ENCODE measurements at regions not wholly inside any gene's neighbourhood (a gene's known extent, or its start where the extent isn't known, plus 50 kb on each side); places are given as distances from the start of the nearest gene placed in this dataset.

GRCh38 chr4:30427932-30428331, 292.2 kb upstream of the PCDH7 start:
- Histone ChIP-seq H3K27me3 (ENCODE audit: control insufficient read depth, insufficient read depth, low read length) (no peaks in the 10 kb centered on the region), H3K4me1 (ENCODE audit: control insufficient read depth, insufficient read depth, low read length) (no peaks in the 10 kb centered on the region), H3K9me3 (ENCODE audit: control insufficient read depth, insufficient read depth, low read length) (no peaks in the 10 kb centered on the region), H3K27ac (ENCODE audit: low read depth, low read length) (no peak overlapping the region), H3K36me3 (ENCODE audit: control insufficient read depth, insufficient read depth, low read length) (no peaks in the 10 kb centered on the region), H3K4me3 (ENCODE audit: low read depth, low read length) (no peak overlapping the region)
- DNase-seq (ENCODE audit: low read depth in 4 of 6, low spot score in 6 of 6): no peak
- 80% methylated on average over 1 of the region's 2 CpGs for whole genome bisulfite sequencing (ENCODE audit: insufficient coverage)

DNA sequence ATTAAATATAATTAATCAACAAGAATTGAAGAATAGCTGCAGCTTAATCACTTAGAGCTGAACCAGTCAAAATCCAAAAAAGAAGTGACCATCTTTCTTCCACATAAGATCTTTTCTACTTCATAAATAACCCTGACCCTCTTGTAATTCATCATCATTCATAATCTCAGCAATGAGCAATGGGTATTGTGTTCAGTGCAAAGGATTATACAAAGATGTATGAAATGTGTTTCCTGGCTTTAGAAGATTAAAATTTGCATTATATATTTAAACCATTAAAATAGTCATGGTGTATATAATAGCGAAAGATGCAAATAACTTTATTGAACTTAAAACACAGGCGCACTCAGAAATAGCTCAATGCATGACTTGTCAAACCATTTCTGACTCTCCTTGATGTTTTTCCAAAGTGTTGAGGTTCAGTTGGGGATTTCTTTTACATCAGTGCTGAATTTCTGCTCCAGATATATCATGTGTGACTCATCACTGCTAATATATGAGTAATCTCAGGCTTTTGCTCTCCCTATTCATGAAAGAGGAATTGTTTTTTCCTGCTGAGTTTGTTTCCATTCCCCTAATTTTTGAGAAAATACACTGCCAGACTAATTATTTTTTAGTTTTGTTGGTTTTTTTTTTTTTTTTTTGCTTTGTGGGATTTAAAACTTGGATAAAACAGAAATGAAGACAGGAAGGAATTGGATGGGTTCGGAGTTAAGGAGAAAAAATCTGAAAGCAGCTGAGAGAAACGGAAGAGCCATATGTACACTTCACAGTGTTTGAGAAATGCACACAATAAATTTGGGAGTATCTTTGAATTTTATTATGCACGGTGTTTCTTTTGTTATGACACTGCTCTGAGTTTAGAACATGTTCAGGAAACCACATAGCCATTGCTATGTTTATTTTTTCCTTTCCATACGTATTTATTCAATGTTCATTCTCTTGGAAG, 290.1 kb upstream of the PCDH7 start:
- WGBS (ENCODE audit: insufficient coverage): no CpG with 5 or more reads among the region's 6 CpGs
- peak in 1 of 6 donors; percentile 69 for DNase-seq (ENCODE audit: low read depth in 4 of 6, low spot score in 6 of 6)
- no peaks in the 10 kb centered on the region for H3K36me3 ChIP-seq (ENCODE audit: control insufficient read depth, insufficient read depth, low read length)

DNA sequence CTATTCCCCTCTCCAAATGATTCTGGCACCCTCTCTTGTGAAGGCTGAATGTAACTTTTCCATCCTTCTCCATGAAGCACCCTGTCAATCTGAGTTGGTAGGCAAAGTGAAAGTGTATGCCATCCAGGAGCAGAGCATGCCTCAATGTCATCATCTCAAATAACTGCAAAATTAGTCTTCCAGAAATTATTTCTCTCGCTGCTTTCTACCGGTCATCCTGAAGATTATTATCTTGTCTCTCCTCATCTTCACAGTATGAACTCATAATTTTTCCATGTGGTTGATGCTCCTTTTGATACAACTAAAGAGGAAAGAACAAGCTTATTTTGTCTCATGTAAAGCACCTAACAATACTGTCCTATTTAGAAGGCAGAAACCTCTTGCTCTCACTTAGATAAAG, 285.5 kb upstream of the PCDH7 start:
- Histone ChIP-seq H3K9me3 (ENCODE audit: control insufficient read depth, insufficient read depth, low read length) (no peaks in the 10 kb centered on the region), H3K27me3 (ENCODE audit: control insufficient read depth, insufficient read depth, low read length) (no peaks in the 10 kb centered on the region), H3K36me3 (ENCODE audit: control insufficient read depth, insufficient read depth, low read length) (no peaks in the 10 kb centered on the region), H3K27ac (ENCODE audit: low read depth, low read length) (no peak overlapping the region), H3K4me1 (ENCODE audit: control insufficient read depth, insufficient read depth, low read length) (no peaks in the 10 kb centered on the region), H3K4me3 (ENCODE audit: low read depth, low read length) (no peak overlapping the region)
- WGBS (ENCODE audit: insufficient coverage): 80% methylated on average over 1 of the region's 2 CpGs
- no peak for DNase-seq (ENCODE audit: low read depth in 4 of 6, low spot score in 6 of 6)

More for the DNA sequence above, 290.1 kb upstream of the PCDH7 start:
- Histone ChIP-seq H3K4me1 (ENCODE audit: control insufficient read depth, insufficient read depth, low read length) (no peaks in the 10 kb centered on the region), H3K9me3 (ENCODE audit: control insufficient read depth, insufficient read depth, low read length) (no peaks in the 10 kb centered on the region), H3K4me3 (ENCODE audit: low read depth, low read length) (no peak overlapping the region), H3K27me3 (ENCODE audit: control insufficient read depth, insufficient read depth, low read length) (no peaks in the 10 kb centered on the region), H3K27ac (ENCODE audit: low read depth, low read length) (no peak overlapping the region)

DNA sequence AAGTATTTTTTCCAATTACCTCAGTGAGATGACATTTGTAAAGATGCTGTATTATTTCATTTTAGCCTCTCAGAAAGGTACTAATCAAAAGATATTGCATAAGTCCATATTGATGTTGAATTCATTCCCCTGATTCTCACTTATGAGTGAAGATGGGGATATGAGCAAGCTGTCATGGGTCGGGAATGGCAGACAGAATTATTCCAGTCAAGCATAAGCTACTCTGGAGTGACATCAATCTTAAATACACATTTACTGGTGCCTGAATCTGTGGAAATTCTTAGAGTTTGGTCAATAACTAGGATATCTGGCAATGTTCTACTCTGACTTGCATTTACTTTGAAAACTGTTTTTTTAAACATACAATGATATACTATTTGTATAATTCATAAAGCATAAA, 283.8 kb upstream of the PCDH7 start:
- DNase-seq (ENCODE audit: low read depth in 4 of 6, low spot score in 6 of 6): no peak
- no CpG with 5 or more reads among the region's 1 CpG for WGBS (ENCODE audit: insufficient coverage)
- Histone ChIP-seq H3K36me3 (ENCODE audit: control insufficient read depth, insufficient read depth, low read length) (no peaks in the 10 kb centered on the region), H3K4me1 (ENCODE audit: control insufficient read depth, insufficient read depth, low read length) (no peaks in the 10 kb centered on the region), H3K4me3 (ENCODE audit: low read depth, low read length) (no peak overlapping the region), H3K27me3 (ENCODE audit: control insufficient read depth, insufficient read depth, low read length) (no peaks in the 10 kb centered on the region), H3K9me3 (ENCODE audit: control insufficient read depth, insufficient read depth, low read length) (no peaks in the 10 kb centered on the region), H3K27ac (ENCODE audit: low read depth, low read length) (no peak overlapping the region)

- no peaks in the 10 kb centered on the region for H3K36me3 ChIP-seq (ENCODE audit: control insufficient read depth, insufficient read depth, low read length)
- no peaks in the 10 kb centered on the region for H3K9me3 ChIP-seq (ENCODE audit: control insufficient read depth, insufficient read depth, low read length)
- no peak overlapping the region for H3K27ac ChIP-seq (ENCODE audit: low read depth, low read length)
- DNase-seq (ENCODE audit: low read depth in 4 of 6, low spot score in 6 of 6): no peak
- no peaks in the 10 kb centered on the region for H3K4me1 ChIP-seq (ENCODE audit: control insufficient read depth, insufficient read depth, low read length)
- no peaks in the 10 kb centered on the region for H3K27me3 ChIP-seq (ENCODE audit: control insufficient read depth, insufficient read depth, low read length)
- WGBS (ENCODE audit: insufficient coverage): 100% methylated on average over 2 of the region's 3 CpGs
- no peak overlapping the region for H3K4me3 ChIP-seq (ENCODE audit: low read depth, low read length)
Measured at GRCh38 chr4:30437316-30437715, 282.9 kb upstream of the PCDH7 start.

GRCh38 chr4:30443289-30443688, 276.9 kb upstream of the PCDH7 start:
- DNase-seq (ENCODE audit: low read depth in 4 of 6, low spot score in 6 of 6): no peak
- 24% methylated on average over 2 of the region's 2 CpGs for WGBS (ENCODE audit: insufficient coverage)
- no peaks in the 10 kb centered on the region for H3K4me1 ChIP-seq (ENCODE audit: control insufficient read depth, insufficient read depth, low read length)
- H3K27me3 ChIP-seq (ENCODE audit: control insufficient read depth, insufficient read depth, low read length): no peaks in the 10 kb centered on the region
- H3K27ac ChIP-seq (ENCODE audit: low read depth, low read length): no peak overlapping the region
- H3K4me3 ChIP-seq (ENCODE audit: low read depth, low read length): no peak overlapping the region
- H3K9me3 ChIP-seq (ENCODE audit: control insufficient read depth, insufficient read depth, low read length): no peaks in the 10 kb centered on the region
- H3K36me3 ChIP-seq (ENCODE audit: control insufficient read depth, insufficient read depth, low read length): no peaks in the 10 kb centered on the region

DNA sequence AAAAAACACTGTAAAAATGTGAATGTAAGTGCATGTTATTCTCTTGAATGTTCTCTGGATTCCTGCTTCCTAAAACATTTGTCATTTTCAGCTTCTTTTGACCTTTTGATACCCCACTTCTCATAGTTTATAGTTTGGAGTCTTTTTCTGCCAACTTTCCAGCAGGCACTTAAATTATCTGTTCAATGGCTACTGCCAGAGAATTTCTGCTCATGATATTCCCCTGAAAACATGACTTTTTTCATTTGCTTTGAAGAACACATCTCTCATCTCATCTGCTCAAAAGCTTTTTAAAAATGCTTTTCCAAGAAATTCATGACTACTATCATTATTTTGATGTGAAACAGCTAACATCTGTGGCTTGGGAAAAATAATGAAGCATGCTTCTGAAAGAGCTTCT, 269.7 kb upstream of the PCDH7 start:
- DNase-seq (ENCODE audit: low read depth in 4 of 6, low spot score in 6 of 6): no peak
- H3K27me3 ChIP-seq (ENCODE audit: control insufficient read depth, insufficient read depth, low read length): no peaks in the 10 kb centered on the region
- H3K4me1 ChIP-seq (ENCODE audit: control insufficient read depth, insufficient read depth, low read length): no peaks in the 10 kb centered on the region
- no peaks in the 10 kb centered on the region for H3K36me3 ChIP-seq (ENCODE audit: control insufficient read depth, insufficient read depth, low read length)
- H3K4me3 ChIP-seq (ENCODE audit: low read depth, low read length): no peak overlapping the region
- no peak overlapping the region for H3K27ac ChIP-seq (ENCODE audit: low read depth, low read length)
- H3K9me3 ChIP-seq (ENCODE audit: control insufficient read depth, insufficient read depth, low read length): no peaks in the 10 kb centered on the region

DNA sequence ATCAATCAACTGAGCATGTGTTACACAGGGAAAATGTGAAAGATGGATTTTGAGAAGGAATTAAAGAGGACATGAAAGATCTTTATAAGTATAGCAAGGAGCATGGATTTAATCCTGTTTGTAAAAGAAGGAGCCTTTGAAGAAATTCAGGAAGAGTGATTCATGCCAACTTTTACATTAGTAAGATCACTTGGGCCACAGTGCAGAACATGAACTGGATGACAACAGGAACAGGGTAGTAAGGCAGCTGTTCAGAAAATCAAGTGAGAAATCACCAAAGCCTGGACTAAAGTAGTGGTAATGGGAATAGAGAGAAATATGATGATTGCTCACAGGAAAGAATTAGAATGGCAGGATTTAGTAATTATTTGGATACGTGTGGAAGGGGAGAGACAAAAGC, 265.7 kb upstream of the PCDH7 start:
- H3K27ac ChIP-seq (ENCODE audit: low read depth, low read length): no peak overlapping the region
- H3K4me1 ChIP-seq (ENCODE audit: control insufficient read depth, insufficient read depth, low read length): no peaks in the 10 kb centered on the region
- H3K4me3 ChIP-seq (ENCODE audit: low read depth, low read length): no peak overlapping the region
- H3K9me3 ChIP-seq (ENCODE audit: control insufficient read depth, insufficient read depth, low read length): no peaks in the 10 kb centered on the region
- WGBS (ENCODE audit: insufficient coverage): 100% methylated on average over 1 of the region's 1 CpG
- DNase-seq (ENCODE audit: low read depth in 4 of 6, low spot score in 6 of 6): no peak
- H3K27me3 ChIP-seq (ENCODE audit: control insufficient read depth, insufficient read depth, low read length): no peaks in the 10 kb centered on the region
- H3K36me3 ChIP-seq (ENCODE audit: control insufficient read depth, insufficient read depth, low read length): no peaks in the 10 kb centered on the region

- no peak overlapping the region for H3K27ac ChIP-seq (ENCODE audit: low read depth, low read length)
- H3K36me3 ChIP-seq (ENCODE audit: control insufficient read depth, insufficient read depth, low read length): no peaks in the 10 kb centered on the region
- no peaks in the 10 kb centered on the region for H3K9me3 ChIP-seq (ENCODE audit: control insufficient read depth, insufficient read depth, low read length)
- no CpG with 5 or more reads among the region's 4 CpGs for WGBS (ENCODE audit: insufficient coverage)
- no peaks in the 10 kb centered on the region for H3K4me1 ChIP-seq (ENCODE audit: control insufficient read depth, insufficient read depth, low read length)
- DNase-seq (ENCODE audit: low read depth in 4 of 6, low spot score in 6 of 6): no peak
- no peaks in the 10 kb centered on the region for H3K27me3 ChIP-seq (ENCODE audit: control insufficient read depth, insufficient read depth, low read length)
- H3K4me3 ChIP-seq (ENCODE audit: low read depth, low read length): no peak overlapping the region
Measured at GRCh38 chr4:30456716-30457115, 263.5 kb upstream of the PCDH7 start.

- no peak overlapping the region for H3K27ac ChIP-seq (ENCODE audit: low read depth, low read length)
- no peaks in the 10 kb centered on the region for H3K9me3 ChIP-seq (ENCODE audit: control insufficient read depth, insufficient read depth, low read length)
- DNase-seq (ENCODE audit: low read depth in 4 of 6, low spot score in 6 of 6): no peak
- H3K27me3 ChIP-seq (ENCODE audit: control insufficient read depth, insufficient read depth, low read length): no peaks in the 10 kb centered on the region
- H3K4me3 ChIP-seq (ENCODE audit: low read depth, low read length): no peak overlapping the region
- H3K36me3 ChIP-seq (ENCODE audit: control insufficient read depth, insufficient read depth, low read length): no peaks in the 10 kb centered on the region
- WGBS (ENCODE audit: insufficient coverage): 83% methylated on average over 1 of the region's 3 CpGs
- H3K4me1 ChIP-seq (ENCODE audit: control insufficient read depth, insufficient read depth, low read length): no peaks in the 10 kb centered on the region
Measured at GRCh38 chr4:30460818-30461217, 259.4 kb upstream of the PCDH7 start.
